Lower leg skin (tissue), 3 donors: ENCODE measurements at regions not wholly inside any gene's neighbourhood (a gene's known extent, or its start where the extent isn't known, plus 50 kb on each side); places are given as distances from the start of the nearest gene placed in this dataset.

Source experiments
- POLR2A ChIP-seq, 2 donors: fragments of 450-650 bp; IDR thresholded peaks; one replicate each; pipeline ENCODE4 v1.6.1; 2016 to 2017; ENCODE audit warnings: antibody characterized with exemption in 2 of 2, mild to moderate bottlenecking in 1 of 2, moderate library complexity in 1 of 2
- TF ChIP-seq, protein P1 (sequence below), 3 donors: fragments of 450-650 bp; IDR thresholded peaks; one replicate each; pipeline ENCODE4 v1.5.1; 2016; ENCODE audit warnings: antibody characterized with exemption in 3 of 3, mild to moderate bottlenecking in 3 of 3, moderate library complexity in 2 of 3

DNA sequence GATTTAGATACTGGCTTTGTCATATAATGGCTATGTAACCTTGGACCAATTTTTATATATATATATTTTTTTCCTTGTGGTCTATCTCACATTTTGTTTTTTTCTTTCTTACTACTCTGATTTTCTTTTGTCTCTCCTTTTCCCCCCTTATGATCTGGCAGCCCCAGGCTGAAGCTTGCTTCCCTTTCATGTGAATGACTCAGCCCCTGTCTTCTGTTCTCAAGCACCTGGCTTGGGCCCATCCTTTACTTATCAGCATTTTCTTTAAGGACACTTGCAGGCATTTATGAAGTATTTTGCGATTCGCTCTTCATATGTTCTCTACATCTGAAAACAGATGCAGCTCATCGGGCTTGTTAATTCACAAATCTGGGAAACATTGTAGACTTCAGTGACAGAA, 163.6 kb downstream of the SPRY2 start:
- TF ChIP-seq, protein P1, sequence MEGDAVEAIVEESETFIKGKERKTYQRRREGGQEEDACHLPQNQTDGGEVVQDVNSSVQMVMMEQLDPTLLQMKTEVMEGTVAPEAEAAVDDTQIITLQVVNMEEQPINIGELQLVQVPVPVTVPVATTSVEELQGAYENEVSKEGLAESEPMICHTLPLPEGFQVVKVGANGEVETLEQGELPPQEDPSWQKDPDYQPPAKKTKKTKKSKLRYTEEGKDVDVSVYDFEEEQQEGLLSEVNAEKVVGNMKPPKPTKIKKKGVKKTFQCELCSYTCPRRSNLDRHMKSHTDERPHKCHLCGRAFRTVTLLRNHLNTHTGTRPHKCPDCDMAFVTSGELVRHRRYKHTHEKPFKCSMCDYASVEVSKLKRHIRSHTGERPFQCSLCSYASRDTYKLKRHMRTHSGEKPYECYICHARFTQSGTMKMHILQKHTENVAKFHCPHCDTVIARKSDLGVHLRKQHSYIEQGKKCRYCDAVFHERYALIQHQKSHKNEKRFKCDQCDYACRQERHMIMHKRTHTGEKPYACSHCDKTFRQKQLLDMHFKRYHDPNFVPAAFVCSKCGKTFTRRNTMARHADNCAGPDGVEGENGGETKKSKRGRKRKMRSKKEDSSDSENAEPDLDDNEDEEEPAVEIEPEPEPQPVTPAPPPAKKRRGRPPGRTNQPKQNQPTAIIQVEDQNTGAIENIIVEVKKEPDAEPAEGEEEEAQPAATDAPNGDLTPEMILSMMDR (IDR thresholded peaks at IDR 0.05) = no peak
- TF ChIP-seq POLR2A (IDR thresholded peaks at IDR 0.05) = no peak
